Upper lobe of left lung (tissue), 6 donors: ENCODE measurements at regions not wholly inside any gene's neighbourhood (a gene's known extent, or its start where the extent isn't known, plus 50 kb on each side); places are given as distances from the start of the nearest gene placed in this dataset.
"Not testable (repeated sequence)": the region's sequence is repeated elsewhere in the genome, so short reads cannot be mapped to it uniquely, and the experiment has no call there.

Experiments used
- ATAC-seq, 2 donors: fragments of 200-7000 bp; cut with Tn5 transposase; one replicate each; pipeline ENCODE4 v1.9.1; 2022; ENCODE audit warnings: mild to moderate bottlenecking in 2 of 2, moderate library complexity in 2 of 2; ENCODE audit not compliant: low FRiP score in 2 of 2
- DNase-seq, 2 donors: peaks; one replicate each; pipeline ENCODE4 v3.0.0-alpha.2; 2019 to 2020
- H3K27ac ChIP-seq, 4 donors: fragments of 200-600 bp; sonication (generic); one replicate each; pipeline ENCODE4 v1.5.1; 2016 to 2019
- H3K27me3 ChIP-seq, 4 donors: fragments of 200-600 bp; sonication (generic); one replicate each; pipeline ENCODE4 v1.5.1; 2017 to 2019
- H3K36me3 ChIP-seq, 4 donors: fragments of 200-600 bp; sonication (generic); one replicate each; pipeline ENCODE4 v1.5.1; 2016 to 2019
- H3K4me1 ChIP-seq, 4 donors: fragments of 200-600 bp; sonication (generic); one replicate each; pipeline ENCODE4 v1.5.1; 2018 to 2019
- H3K4me3 ChIP-seq, 4 donors: fragments of 200-600 bp; sonication (generic); one replicate each; pipeline ENCODE4 v1.5.1; 2017 to 2019; ENCODE audit warnings: mild to moderate bottlenecking in 2 of 4, moderate library complexity in 1 of 4
- H3K9me3 ChIP-seq, 4 donors: fragments of 200-600 bp; sonication (generic); one replicate each; pipeline ENCODE4 v1.5.1; 2018 to 2019
- WGBS, 2 donors: methylation state at CpG; one replicate each; pipeline ENCODE4 v1.1.5; 2017 to 2018; 5-methylcytosine and 5-hydroxymethylcytosine counted together
- donor health status: DM: no; HTN: no; CAD: no; lungs with moderate emphysema.
- donor health status: DM: no; HTN: yes; CAD: no; lungs with severe emphysema.

DNA sequence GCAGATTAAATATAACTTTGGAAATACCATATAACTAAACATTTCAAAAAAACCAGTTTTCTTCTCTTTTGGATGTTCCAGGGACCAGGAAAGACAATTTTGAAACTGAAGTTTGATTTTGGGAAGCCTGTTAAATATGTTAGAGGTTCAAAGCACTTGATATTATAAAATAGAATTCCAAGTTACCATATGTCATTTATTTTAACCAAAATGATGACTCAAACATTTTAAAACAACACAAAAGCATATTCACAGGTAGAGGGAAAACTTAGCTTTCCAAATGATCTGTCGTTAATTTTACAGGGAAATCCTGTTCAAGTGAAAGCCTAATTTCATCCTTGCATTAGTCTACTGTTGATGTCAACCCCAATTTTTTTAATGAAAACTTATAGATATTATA lies 575.3 kb upstream of the TPTE start:
- not testable (repeated sequence) for ATAC-seq, H3K4me3 ChIP-seq, H3K27ac ChIP-seq, H3K4me1 ChIP-seq, H3K36me3 ChIP-seq, DNase-seq, H3K27me3 ChIP-seq
- 18 to 26% methylated on average over 1 of the region's 1 CpG for WGBS, 2 donors
- peaks cover 7 to 52% (median 20%) of the 10 kb centered on the region in 4 donors for H3K9me3 ChIP-seq

DNA sequence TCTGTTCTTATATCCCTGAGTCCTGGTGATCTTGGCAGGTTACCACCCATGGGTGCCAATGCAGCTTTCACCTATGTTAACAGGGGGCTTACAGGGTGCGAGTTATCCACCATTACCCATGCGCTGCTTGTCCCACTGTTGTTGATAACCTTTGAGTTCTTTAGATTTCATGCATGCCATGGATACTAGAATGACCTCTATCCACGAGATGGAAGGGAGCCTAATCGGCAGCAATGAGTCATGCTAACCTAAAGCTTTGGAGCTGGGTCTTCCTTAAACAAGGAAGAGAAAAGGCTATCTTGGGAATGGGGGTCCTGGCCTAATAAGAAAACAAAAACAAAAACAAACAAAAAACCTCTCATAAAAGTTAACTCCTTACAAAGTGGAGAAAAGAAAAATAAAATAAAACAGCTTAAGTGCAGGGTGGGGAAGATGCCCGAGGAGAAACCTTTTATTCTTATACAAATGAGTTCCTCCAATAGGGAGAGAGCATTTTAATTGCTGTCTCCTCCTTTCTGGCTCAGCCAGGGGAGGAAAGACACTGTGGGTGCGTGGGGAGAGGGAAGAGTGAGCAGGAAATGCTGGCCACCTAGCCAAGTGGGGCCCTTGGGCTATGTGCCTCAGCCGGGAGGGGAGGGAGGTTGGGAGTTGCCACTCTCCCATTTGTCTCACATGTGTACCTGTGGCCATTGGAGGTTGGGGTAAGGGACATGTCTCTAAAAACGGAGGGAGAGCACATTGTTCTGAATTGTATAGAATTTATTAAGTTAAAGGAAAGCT lies 571.7 kb upstream of the TPTE start:
- WGBS, 2 donors = 48 to 53% methylated on average over 8 of the region's 8 CpGs
- DNase-seq, H3K27ac ChIP-seq, H3K27me3 ChIP-seq, ATAC-seq, H3K4me1 ChIP-seq, H3K36me3 ChIP-seq, H3K4me3 ChIP-seq: not testable (repeated sequence)
- peaks cover 7 to 34% (median 15%) of the 10 kb centered on the region in 4 donors for H3K9me3 ChIP-seq

DNA sequence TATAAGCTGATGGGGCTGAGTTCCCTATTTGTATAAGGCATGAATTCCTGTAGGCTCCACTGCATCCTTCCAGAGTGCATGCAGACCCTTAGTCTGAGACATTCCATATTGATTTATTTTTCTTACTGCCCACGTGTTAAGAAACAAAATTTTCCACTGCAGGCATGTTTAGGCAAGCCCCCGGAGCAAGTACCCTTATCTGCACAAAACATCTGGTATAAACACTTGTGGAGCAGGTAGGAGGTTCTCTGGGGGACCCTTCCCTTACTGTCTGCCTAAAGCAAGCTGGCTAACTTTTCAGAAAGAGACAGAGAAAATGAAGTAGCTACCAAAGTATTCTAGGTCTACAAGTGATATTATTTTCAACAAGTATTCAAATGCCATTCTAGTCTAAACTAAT lies 571.0 kb upstream of the TPTE start:
- not testable (repeated sequence) for H3K27ac ChIP-seq, H3K4me3 ChIP-seq, H3K27me3 ChIP-seq, DNase-seq, H3K4me1 ChIP-seq, H3K36me3 ChIP-seq, ATAC-seq
- H3K9me3 ChIP-seq = peaks cover under 1 to 27% (median 9%) of the 10 kb centered on the region in 4 donors
- 22 to 37% methylated on average over 2 of the region's 2 CpGs for WGBS, 2 donors

DNA sequence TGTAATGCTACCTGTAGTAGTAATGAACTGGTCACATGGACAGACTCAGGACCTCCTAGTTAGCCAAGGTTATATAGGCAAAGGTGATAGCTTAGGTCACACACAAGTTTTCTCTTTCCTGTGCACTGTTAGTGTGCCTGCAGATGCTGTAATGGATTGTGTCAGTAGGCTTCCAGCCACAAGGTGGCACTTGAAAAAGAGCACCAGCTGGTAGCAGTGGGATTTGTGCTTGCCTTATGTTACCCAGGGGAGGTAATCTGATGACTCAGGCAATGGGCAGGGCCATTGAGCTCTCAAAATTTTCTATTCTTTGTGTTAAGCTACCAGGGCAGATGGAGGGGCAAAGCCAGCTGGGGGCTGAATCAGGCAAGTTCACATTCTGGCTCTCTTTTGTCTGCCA lies 562.6 kb upstream of the TPTE start:
- not testable (repeated sequence) for H3K27me3 ChIP-seq, DNase-seq, H3K4me1 ChIP-seq, H3K27ac ChIP-seq, H3K4me3 ChIP-seq, H3K36me3 ChIP-seq, ATAC-seq
- peaks cover 0 to 17% (median 4%) of the 10 kb centered on the region in 4 donors for H3K9me3 ChIP-seq

GRCh38 chr21:9959220-9959964 lies 562.0 kb upstream of the TPTE start:
- not testable (repeated sequence) for DNase-seq, H3K4me1 ChIP-seq, H3K36me3 ChIP-seq, H3K4me3 ChIP-seq, H3K27ac ChIP-seq, ATAC-seq, H3K27me3 ChIP-seq
- 64 to 69% methylated on average over 4 of the region's 4 CpGs for WGBS, 2 donors
- peaks cover 0 to 17% (median 4%) of the 10 kb centered on the region in 4 donors for H3K9me3 ChIP-seq

DNA sequence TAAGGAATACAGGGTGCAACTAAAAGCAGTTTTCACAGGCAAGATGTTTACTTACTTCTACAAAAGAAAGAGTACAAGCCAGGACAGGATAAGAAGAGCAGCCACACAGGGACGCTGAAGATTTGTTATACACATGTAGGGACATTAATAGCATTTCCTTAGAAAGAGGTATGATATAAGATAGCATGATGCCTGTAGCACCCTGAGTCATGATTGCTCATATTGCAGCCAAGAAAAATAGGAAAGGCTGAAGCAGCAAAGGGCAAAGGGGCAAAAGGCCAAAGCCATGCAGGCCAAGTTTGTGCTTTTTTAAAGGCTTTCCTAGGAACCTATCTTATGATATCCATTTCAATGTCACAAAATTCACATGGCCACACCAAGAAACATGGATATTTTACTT lies 552.0 kb upstream of the TPTE start:
- ATAC-seq, DNase-seq: not testable (repeated sequence)

DNA sequence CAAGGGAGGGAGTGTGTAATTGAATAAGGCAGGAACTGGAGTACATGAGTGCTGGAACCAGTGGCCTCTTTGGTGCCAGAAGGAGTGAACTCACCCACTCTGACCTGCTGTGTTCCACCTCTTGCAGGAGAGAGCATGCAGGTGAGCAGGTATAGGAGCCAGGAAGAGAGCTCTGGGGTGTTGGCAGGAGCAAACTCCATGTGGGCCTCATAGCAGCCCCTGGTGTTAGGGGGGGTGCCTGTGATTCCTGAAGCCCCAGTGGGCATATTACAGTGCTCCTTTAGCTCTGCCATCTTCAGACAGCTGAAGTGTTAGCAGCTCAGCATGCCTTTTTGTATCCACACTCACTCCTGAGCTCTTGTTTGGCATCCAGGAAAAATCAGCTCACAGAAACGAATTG lies 549.4 kb upstream of the TPTE start:
- not testable (repeated sequence) for H3K27me3 ChIP-seq, H3K36me3 ChIP-seq, H3K27ac ChIP-seq, H3K4me1 ChIP-seq, DNase-seq, H3K4me3 ChIP-seq, H3K9me3 ChIP-seq, ATAC-seq
- WGBS, 2 donors = 13 to 21% methylated on average over 1 of the region's 1 CpG

More for the DNA sequence above, 552.0 kb upstream of the TPTE start:
- H3K27ac ChIP-seq, H3K27me3 ChIP-seq, H3K9me3 ChIP-seq, H3K36me3 ChIP-seq, H3K4me1 ChIP-seq, H3K4me3 ChIP-seq: not testable (repeated sequence)
- 17 to 25% methylated on average over 1 of the region's 1 CpG for WGBS, 2 donors

DNA sequence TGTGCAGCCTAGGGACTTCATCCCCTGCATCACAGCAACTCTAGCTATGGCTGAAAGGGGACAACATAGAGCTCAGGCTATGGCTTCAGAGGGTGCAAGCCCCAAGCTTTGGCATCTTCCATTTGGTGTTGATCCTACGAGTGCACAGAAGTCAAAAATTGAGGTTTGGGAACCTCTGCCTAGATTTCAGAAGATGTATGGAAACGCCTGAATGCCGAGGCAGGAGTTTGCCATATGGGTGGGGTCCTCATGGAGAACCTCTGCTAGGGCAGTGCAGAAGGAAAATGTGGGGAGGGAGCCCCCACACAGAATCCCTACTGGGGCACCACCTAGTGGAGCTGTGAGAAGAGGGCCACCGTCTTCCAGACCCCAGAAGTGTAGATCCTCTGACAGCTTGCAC lies 543.0 kb upstream of the TPTE start:
- not testable (repeated sequence) for H3K27me3 ChIP-seq, H3K27ac ChIP-seq, H3K4me3 ChIP-seq, H3K9me3 ChIP-seq, H3K36me3 ChIP-seq, ATAC-seq, H3K4me1 ChIP-seq, DNase-seq
- WGBS, 2 donors = 66 to 67% methylated on average over 4 of the region's 4 CpGs

- not testable (repeated sequence) for H3K36me3 ChIP-seq, H3K4me1 ChIP-seq, H3K27ac ChIP-seq, DNase-seq, ATAC-seq, H3K9me3 ChIP-seq, H3K4me3 ChIP-seq, H3K27me3 ChIP-seq
- 42 to 47% methylated on average over 2 of the region's 2 CpGs for WGBS, 2 donors
These were observed 523.9 kb upstream of the TPTE start for GRCh38 chr21:9997507-9997906.

GRCh38 chr21:10002762-10003313 lies 518.5 kb upstream of the TPTE start:
- H3K9me3 ChIP-seq, ATAC-seq, H3K36me3 ChIP-seq, H3K27me3 ChIP-seq, H3K4me3 ChIP-seq, H3K4me1 ChIP-seq, DNase-seq, H3K27ac ChIP-seq: not testable (repeated sequence)
- 47 to 55% methylated on average over 5 of the region's 6 CpGs for WGBS, 2 donors

DNA sequence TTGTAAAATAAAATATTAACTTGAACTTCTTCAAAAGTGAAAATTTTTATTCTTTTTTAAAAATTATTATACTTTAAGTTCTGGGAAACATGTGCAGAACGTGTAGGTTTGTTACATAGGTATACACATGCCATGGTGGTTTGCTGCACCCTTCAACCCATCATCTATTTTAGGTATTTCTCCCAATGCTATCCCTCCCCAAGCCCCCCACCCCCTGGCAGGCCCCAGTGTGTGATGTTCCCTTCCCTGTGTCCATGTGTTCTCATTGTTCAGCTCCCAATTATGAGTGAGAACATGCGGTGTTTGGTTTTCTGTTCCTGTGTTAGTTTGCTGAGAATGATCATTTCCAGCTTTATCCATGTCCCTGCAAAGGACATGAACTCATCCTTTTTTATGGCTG lies 515.6 kb upstream of the TPTE start:
- not testable (repeated sequence) for H3K9me3 ChIP-seq, H3K27me3 ChIP-seq, ATAC-seq, H3K4me3 ChIP-seq, H3K27ac ChIP-seq, H3K4me1 ChIP-seq, DNase-seq, H3K36me3 ChIP-seq
- WGBS, 2 donors = 54 to 59% methylated on average over 2 of the region's 2 CpGs

- not testable (repeated sequence) for H3K4me3 ChIP-seq, DNase-seq, H3K4me1 ChIP-seq, H3K36me3 ChIP-seq, ATAC-seq, H3K27ac ChIP-seq, H3K27me3 ChIP-seq
- H3K9me3 ChIP-seq = peaks cover 0 to 11% (median 5%) of the 10 kb centered on the region in 4 donors
- 39 to 42% methylated on average over 2 of the region's 2 CpGs for WGBS, 2 donors
These were observed 504.4 kb upstream of the TPTE start for GRCh38 chr21:10016991-10017390.

DNA sequence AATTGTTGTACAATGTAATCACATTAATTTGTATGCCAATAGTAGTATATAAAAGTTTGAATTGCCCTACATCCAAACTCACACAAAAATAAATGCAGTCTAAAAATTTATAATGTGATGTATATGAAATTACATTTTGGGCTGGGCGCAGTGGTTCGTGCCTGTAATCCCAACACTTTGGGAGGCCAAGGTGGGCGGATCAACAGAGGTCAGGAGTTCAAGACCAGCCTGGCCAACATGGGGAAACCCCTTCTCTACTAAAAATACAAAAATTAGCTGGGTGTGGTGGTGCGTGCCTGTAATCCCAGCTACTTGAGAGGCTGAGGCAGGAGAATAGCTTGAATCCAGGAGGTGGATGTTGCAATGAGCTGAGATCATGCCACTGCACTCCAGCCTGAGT lies 503.6 kb upstream of the TPTE start:
- 47 to 61% methylated on average over 4 of the region's 4 CpGs for WGBS, 2 donors
- H3K36me3 ChIP-seq, H3K27ac ChIP-seq, H3K4me1 ChIP-seq, H3K27me3 ChIP-seq, DNase-seq, H3K4me3 ChIP-seq, ATAC-seq: not testable (repeated sequence)
- peaks cover 0 to 11% (median 5%) of the 10 kb centered on the region in 4 donors for H3K9me3 ChIP-seq
